ENCODE measurements at regions not wholly inside any gene's neighbourhood (a gene's known extent, or its start where the extent isn't known, plus 50 kb on each side); places are given as distances from the start of the nearest gene placed in this dataset.
A peak's percentile ranks its signal among the peaks of the same experiment; 100 is the strongest.

- no peak for DNase-seq
- Histone ChIP-seq H3K4me3 (no peak overlapping the region), H3K27me3 (no peaks in the 10 kb centered on the region), H3K27ac (no peak overlapping the region), H3K36me3 (no peaks in the 10 kb centered on the region), H3K9me3 (no peaks in the 10 kb centered on the region), H3K4me1 (no peaks in the 10 kb centered on the region)
- no peak for TF ChIP-seq CTCF (IDR thresholded peaks at IDR 0.05)
- intact Hi-C loops (cut with DNase I; ENCODE audit: low total_unique reads) = no loop called here
Measured at GRCh38 chr6:159608961-159609651, 83.9 kb downstream of the SOD2 start.

DNA sequence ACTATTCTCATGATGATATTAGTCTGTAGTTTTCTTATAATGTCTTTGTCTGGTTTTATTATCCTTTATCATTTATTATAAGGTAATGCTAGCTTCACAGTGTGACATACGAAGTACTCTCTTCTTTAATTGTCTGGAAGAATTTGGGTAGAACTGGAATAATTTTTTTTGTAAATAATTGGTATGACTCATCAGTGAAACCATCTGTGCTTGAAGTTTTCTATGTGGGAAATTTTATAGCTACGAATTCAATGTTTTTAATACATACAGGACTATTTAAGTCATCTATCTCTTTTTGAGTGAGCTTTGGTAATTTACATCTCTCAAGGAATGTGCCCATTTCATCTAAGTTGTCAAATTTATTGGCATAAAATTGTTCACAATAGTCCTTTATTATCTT is 86.3 kb downstream of the SOD2 start:
- H3K27me3 ChIP-seq = no peaks in the 10 kb centered on the region
- no peak overlapping the region for H3K4me3 ChIP-seq
- no peak for TF ChIP-seq CTCF (IDR thresholded peaks at IDR 0.05)
- H3K4me1 ChIP-seq = peaks cover 0 to 9% (median 3%) of the 10 kb centered on the region in 4 donors
- H3K36me3 ChIP-seq = no peaks in the 10 kb centered on the region
- no peaks in the 10 kb centered on the region for H3K9me3 ChIP-seq
- no peak for DNase-seq
- no peak overlapping the region for H3K27ac ChIP-seq
- intact Hi-C loops (cut with DNase I; ENCODE audit: low total_unique reads) = no loop called here

DNA sequence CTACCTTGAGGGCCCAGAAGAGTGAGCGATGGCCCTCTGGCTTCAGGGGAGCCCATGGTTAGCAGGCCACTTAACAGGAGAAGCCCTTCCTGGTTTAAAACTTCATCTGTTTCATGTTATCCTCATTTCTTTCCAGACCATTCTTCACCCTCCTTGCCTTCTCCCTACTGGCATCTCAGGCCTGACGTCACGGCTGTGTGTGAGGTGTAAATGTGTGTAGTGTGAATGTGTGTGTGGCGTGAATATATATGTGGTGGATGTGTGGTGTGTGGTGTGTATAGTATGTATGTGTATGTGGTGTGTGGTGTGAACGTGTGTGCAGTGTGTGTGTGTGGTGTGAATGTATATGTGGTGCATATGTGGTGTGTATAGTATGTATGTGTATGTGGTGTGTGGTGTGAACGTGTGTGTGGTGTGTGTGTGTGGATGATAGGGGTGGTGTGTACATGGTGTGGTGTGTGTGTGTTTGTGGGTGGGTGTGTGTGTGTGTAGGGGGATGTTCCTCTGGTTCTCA is 88.5 kb downstream of the SOD2 start:
- Histone ChIP-seq H3K27me3 (no peaks in the 10 kb centered on the region), H3K27ac (no peak overlapping the region), H3K9me3 (no peaks in the 10 kb centered on the region), H3K36me3 (no peaks in the 10 kb centered on the region), H3K4me1 (peaks cover 0 to 9% (median 3%) of the 10 kb centered on the region in 4 donors), H3K4me3 (no peak overlapping the region)
- intact Hi-C loops (cut with DNase I; ENCODE audit: low total_unique reads) = no loop called here
- DNase-seq = no peak
- TF ChIP-seq CTCF (IDR thresholded peaks at IDR 0.05) = no peak

- peak overlapping the region; percentile 12 to 20 for H3K27ac ChIP-seq
- H3K27me3 ChIP-seq = no peaks in the 10 kb centered on the region
- intact Hi-C loops (cut with DNase I; ENCODE audit: low total_unique reads) = no loop called here
- H3K4me3 ChIP-seq = no peak overlapping the region
- TF ChIP-seq CTCF (IDR thresholded peaks at IDR 0.05) = no peak
- H3K4me1 ChIP-seq = peaks cover 0 to 9% (median 3%) of the 10 kb centered on the region in 4 donors
- no peaks in the 10 kb centered on the region for H3K36me3 ChIP-seq
- no peaks in the 10 kb centered on the region for H3K9me3 ChIP-seq
- no peak for DNase-seq
Measured at GRCh38 chr6:159602431-159603041, 90.5 kb downstream of the SOD2 start.

DNA sequence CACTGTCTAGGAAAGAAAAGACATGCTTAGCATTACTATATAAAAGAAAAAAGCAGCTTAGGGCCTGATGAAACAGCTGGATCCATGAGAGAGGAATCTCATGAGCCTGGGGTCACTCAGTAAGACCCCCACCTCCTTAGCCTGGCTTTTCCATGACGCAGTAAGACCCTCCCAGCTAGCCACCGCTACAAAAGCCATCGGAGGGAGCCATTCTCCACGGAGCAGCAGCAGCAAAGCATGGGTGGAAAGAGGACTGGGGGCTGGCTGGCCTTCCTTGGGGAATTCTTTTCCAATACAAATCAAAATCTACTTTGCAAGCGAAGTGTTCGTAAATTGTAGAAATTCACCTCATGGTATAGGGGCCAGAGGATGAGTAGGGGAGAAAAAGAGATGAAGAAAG is 91.8 kb downstream of the SOD2 start:
- TF ChIP-seq CTCF (IDR thresholded peaks at IDR 0.05) = no peak
- H3K27ac ChIP-seq = no peak overlapping the region
- H3K4me1 ChIP-seq = peaks cover 0 to 9% (median 3%) of the 10 kb centered on the region in 4 donors
- H3K36me3 ChIP-seq = no peaks in the 10 kb centered on the region
- H3K4me3 ChIP-seq = no peak overlapping the region
- no peak for DNase-seq
- no peaks in the 10 kb centered on the region for H3K27me3 ChIP-seq
- H3K9me3 ChIP-seq = no peaks in the 10 kb centered on the region
- intact Hi-C loops (cut with DNase I; ENCODE audit: low total_unique reads) = no loop called here
